ENCODE measurements at regions not wholly inside any gene's neighbourhood (a gene's known extent, or its start where the extent isn't known, plus 50 kb on each side); places are given as distances from the start of the nearest gene placed in this dataset.

- no peak for DNase-seq
- no peaks in the 10 kb centered on the region for H3K36me3 ChIP-seq
- no peak for TF ChIP-seq POLR2AphosphoS5 (IDR thresholded peaks at IDR 0.05)
- no peak for TF ChIP-seq CTCF (IDR thresholded peaks at IDR 0.05)
- no peak for TF ChIP-seq POLR2A (IDR thresholded peaks at IDR 0.05)
- no peak for TF ChIP-seq EP300 (IDR thresholded peaks at IDR 0.05)
- intact Hi-C loops (cut with DNase I; ENCODE audit: low total_unique reads) = no loop called here
- H3K27me3 ChIP-seq = no peaks in the 10 kb centered on the region
- H3K4me3 ChIP-seq = no peak overlapping the region
- WGBS, 5 donors = 63 to 76% (median 67%) methylated on average over 3 of the region's 3 CpGs
- no peaks in the 10 kb centered on the region for H3K9me3 ChIP-seq
- no peak overlapping the region for H3K27ac ChIP-seq
- H3K4me1 ChIP-seq = no peaks in the 10 kb centered on the region
These were observed 249.0 kb downstream of the EPM2A start for GRCh38 chr6:145486306-145486705.

- Histone ChIP-seq H3K9me3 (peaks cover 0 to 12% (median 0%) of the 10 kb centered on the region in 4 donors), H3K4me1 (no peaks in the 10 kb centered on the region), H3K36me3 (no peaks in the 10 kb centered on the region), H3K27ac (no peak overlapping the region), H3K4me3 (no peak overlapping the region), H3K27me3 (no peaks in the 10 kb centered on the region)
- no peak for DNase-seq
- WGBS, 5 donors = 78 to 89% (median 86%) methylated on average over 6 of the region's 6 CpGs
- intact Hi-C loops (cut with DNase I; ENCODE audit: low total_unique reads) = no loop called here
- TF ChIP-seq POLR2A (IDR thresholded peaks at IDR 0.05) = no peak
- no peak for TF ChIP-seq POLR2AphosphoS5 (IDR thresholded peaks at IDR 0.05)
- TF ChIP-seq EP300 (IDR thresholded peaks at IDR 0.05) = no peak
- no peak for TF ChIP-seq CTCF (IDR thresholded peaks at IDR 0.05)
These were observed 245.7 kb downstream of the EPM2A start for GRCh38 chr6:145489583-145489982.

- WGBS, 5 donors = 51 to 65% (median 57%) methylated on average over 3 of the region's 3 CpGs
- TF ChIP-seq POLR2AphosphoS5 (IDR thresholded peaks at IDR 0.05) (no peak), CTCF (IDR thresholded peaks at IDR 0.05) (no peak), EP300 (IDR thresholded peaks at IDR 0.05) (no peak), POLR2A (IDR thresholded peaks at IDR 0.05) (no peak)
- Histone ChIP-seq H3K4me1 (no peaks in the 10 kb centered on the region), H3K36me3 (no peaks in the 10 kb centered on the region), H3K27ac (no peak overlapping the region), H3K27me3 (no peaks in the 10 kb centered on the region), H3K4me3 (no peak overlapping the region), H3K9me3 (peaks cover 0 to 16% (median 0%) of the 10 kb centered on the region in 4 donors)
- DNase-seq = no peak
- intact Hi-C loops (cut with DNase I; ENCODE audit: low total_unique reads) = no loop called here
These were observed 245.3 kb downstream of the EPM2A start for GRCh38 chr6:145490068-145490467.

GRCh38 chr6:145491126-145491525, 244.2 kb downstream of the EPM2A start:
- Histone ChIP-seq H3K36me3 (no peaks in the 10 kb centered on the region), H3K9me3 (peaks cover 0 to 26% (median 6%) of the 10 kb centered on the region in 4 donors), H3K27me3 (no peaks in the 10 kb centered on the region), H3K4me3 (no peak overlapping the region), H3K27ac (no peak overlapping the region), H3K4me1 (no peaks in the 10 kb centered on the region)
- 64 to 74% (median 70%) methylated on average over 8 of the region's 8 CpGs for WGBS, 5 donors
- intact Hi-C loops (cut with DNase I; ENCODE audit: low total_unique reads) = no loop called here
- DNase-seq = no peak
- TF ChIP-seq POLR2AphosphoS5 (IDR thresholded peaks at IDR 0.05) (no peak), POLR2A (IDR thresholded peaks at IDR 0.05) (no peak), CTCF (IDR thresholded peaks at IDR 0.05) (no peak), EP300 (IDR thresholded peaks at IDR 0.05) (no peak)
